GM19328 (cell line): ENCODE measurements at regions not wholly inside any gene's neighbourhood (a gene's known extent, or its start where the extent isn't known, plus 50 kb on each side); places are given as distances from the start of the nearest gene placed in this dataset.

ENCODE experiments used
- ATAC-seq: cut with Tn5 transposase; IDR thresholded peaks from one replicate; pipeline ENCODE4 v1.9.1; 2021; ENCODE audit warnings: mild to moderate bottlenecking, moderate library complexity; ENCODE audit not compliant: unreplicated experiment

- no peak for ATAC-seq
These were observed 279.1 kb upstream of the RAG2 start for GRCh38 chr11:36877149-36877548.

DNA sequence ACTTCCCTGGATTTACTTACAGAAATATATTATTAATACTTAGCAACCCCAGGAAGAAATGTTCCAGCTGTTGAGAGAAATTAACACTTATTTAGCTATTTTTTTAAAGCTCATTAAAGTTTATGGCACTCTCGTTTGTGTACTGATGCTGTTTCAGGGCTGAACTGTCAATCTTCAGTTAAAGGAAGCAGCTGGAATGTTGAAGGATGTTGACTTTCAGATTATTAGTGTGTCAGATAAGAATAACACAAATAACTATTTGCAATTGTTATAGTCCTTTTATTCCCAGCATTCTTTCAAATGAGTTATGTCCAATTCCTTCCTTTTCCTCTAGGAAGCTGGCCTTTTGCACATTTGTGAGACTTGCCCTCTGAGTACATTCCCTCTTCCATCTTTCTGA, 278.2 kb upstream of the RAG2 start:
- no peak for ATAC-seq

DNA sequence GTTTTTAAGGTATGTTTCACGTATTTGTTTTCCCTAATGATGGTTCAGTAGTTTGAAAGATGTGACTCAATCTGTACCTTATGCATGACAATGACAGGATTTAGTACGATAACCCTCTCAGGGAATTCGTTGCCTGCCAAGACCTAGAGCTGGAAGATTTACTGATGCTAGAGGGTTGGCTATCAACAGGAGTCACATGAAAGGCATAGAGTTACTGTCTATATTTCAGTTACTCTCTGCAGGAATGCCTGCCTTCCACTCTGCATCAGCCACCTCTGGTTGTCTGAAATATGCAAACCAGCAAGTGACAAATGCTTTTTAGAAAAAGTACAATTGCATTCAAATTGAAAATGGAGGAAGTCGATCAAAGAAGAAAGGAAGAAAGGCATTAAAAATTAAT, 276.3 kb upstream of the RAG2 start:
- no peak for ATAC-seq

DNA sequence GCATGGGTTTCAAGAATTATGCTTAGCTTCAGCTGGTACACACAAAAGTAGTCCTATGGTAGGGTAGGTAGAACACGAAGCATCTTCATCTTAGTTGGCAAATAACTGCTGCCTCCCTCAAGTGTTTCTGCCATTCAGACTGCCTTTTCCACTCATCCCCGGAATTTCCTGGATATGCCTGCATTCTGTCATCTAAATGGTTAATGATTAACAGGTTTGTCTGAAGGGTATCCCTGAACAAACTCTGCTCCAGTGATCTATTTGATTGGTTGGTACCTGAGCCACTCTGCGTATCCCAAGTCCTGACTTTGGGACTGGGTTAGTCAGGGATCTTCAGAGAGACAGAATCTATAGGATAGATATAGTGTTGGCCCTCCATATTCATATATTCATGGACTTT, 272.3 kb upstream of the RAG2 start:
- no peak for ATAC-seq

DNA sequence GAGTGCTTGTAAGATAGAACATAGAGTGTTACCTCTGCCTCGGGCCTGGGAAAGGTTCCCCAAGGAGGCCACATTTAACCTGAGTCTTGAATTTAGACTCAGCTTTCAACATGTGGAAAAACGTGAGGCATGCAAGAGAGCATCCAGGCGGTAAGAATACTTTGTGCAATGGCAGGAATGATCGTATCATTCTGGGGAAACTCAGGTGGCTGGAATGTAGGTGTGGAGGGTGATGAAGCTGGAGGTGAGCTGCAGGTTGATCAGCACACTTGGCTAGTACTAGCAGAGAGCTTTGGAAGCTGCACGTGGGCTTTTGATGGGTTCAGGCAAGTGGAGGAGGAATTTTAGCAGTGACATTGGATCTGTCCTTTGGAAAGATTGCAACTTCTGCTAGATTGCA, 270.3 kb upstream of the RAG2 start:
- ATAC-seq: no peak

- no peak for ATAC-seq
These were observed 267.8 kb upstream of the RAG2 start for GRCh38 chr11:36865846-36866245.

- ATAC-seq: no peak
These were observed 256.8 kb upstream of the RAG2 start for GRCh38 chr11:36854875-36855274.

DNA sequence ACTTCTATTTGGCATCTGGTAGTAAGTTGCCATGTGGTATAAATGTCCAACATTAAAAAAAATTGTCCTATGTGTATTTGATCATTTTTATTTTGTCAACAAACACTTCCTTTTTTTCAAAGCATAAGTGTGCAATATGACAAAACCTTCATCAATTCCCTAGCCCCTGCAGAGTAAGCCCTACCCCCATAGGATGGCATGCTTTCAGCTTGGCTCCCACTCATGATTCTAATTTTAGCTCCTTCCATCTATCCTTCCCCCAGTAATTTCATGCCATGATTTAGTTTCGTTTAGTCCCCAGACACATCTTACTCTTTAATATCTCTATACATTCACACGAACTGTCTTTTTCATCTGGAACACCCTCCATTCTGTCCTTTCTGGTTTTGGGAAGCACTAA, 250.6 kb upstream of the RAG2 start:
- no peak for ATAC-seq

DNA sequence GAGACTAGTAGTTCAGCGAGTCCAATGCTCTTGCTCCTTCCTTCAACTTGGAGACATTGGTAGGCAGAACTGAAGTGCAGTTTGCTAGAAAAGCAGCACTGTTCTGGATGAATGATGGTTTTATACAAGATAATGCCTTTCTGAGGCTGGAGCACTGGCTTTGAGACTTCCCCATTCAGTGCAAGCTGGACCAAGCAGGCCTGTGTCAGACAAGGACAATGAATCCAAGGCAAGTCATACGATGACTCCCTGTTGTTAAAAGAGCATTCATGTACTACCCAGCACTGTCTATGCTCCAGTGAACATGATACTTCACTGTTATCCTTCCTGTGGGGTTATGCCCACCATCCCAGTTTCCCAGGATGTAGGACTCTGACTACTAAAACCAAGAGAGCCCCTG, 242.3 kb upstream of the RAG2 start:
- no peak for ATAC-seq

DNA sequence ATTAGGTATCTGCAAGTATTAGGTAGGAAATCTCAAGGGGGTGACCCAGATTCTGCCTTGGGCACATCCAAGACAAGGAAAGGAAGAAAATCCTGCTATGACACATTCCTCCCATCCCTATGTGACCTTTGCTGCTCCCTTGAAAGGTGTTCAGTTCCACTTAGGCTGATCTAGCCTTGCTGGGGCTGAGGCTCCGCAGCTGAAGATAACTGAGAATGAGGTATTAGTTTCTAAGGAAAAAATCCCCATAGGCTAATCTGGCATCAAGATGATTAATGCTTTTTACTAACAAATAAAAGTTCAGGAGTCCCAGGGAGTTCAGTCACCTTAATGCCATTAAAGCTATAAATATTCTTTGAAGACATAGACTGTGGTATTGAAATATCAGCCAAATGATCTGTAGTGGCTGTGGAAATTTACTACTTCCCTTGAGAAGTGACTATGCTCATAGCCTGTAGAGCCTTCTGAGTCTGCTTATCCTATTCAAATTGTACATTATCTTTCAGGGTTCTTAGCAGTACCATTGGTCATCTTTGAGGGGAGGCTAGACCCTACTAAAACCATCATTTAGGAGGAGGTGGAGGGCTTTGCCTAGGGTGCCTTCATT, 239.9 kb upstream of the RAG2 start:
- no peak for ATAC-seq

DNA sequence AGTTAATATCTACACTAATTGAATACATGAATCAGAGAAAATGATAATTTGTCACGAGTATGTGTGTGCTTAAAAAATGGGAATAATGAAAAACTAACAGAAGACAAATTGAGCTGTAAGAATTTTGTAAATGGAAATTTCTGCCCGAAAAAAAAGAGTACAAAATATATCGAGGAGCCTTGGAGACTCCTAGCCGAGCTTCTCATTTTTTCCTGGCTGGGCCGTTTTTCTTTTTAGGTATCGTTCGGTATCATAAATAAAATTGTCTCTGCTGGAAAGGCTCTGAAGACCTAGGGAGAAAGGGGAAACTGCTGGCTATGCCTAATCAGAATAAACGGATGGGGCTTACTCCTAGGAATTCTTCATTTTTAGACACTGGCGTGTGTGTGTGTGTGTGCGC, 227.2 kb upstream of the RAG2 start:
- no peak for ATAC-seq

DNA sequence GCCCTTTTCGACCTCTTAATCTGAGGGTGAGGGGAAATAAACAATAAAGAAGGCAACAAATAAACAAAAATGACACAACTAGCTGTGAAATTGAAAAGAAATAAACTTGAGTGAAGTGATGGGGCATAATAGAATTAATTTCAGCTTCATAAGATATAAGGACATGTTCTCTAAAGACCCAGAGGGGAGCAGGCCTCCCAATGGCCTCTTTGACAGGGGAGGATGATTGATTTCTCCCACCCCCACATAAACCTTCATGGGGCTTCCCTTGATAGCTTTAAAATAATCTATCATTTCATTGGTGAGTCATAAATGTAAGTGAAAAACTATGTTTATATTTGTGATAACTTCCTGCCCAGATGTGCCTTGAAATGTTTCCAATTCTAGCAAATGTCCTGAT, 226.3 kb upstream of the RAG2 start:
- ATAC-seq: no peak

- no peak for ATAC-seq
These were observed 224.8 kb upstream of the RAG2 start for GRCh38 chr11:36822829-36823228.

- no peak for ATAC-seq
These were observed 220.4 kb upstream of the RAG2 start for GRCh38 chr11:36818410-36818809.

GRCh38 chr11:36817336-36817965, 219.4 kb upstream of the RAG2 start:
- ATAC-seq: no peak

DNA sequence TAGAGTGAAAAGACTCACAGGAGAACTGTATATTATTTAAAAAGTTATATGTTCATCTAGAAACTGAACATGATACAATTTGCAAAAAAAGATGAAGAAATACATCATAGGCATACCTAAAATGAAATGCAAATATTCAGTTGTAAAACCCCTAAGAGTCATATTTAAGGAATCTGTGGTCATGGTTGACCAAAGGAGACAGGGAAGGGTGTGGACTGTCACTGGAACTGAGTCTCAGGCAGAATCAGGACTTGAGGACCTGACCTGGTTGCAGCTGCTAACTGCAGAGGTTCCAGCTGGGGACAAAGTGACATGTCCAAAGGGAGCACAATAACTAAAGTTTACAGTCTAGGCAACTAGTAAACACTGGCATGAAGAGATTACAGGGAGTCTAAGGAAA, 211.3 kb upstream of the RAG2 start:
- no peak for ATAC-seq

DNA sequence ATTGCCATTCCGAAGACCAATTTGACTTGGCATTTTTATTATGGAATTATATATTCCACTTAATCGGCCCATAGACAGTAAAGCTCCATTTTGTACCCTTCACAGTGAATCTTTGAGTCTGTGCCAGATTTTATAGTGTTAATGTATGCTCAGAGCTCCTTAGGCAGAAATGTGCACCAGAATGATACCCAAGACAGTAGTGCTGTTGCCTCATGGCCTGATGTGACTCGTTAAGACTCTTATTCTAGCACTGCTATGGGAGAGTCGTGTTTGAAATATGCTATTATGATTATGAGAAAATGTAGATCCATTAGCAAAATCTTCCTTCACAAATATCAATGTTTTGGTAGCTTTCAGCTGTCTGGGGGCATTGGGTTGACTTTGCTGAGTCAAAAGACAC, 209.8 kb upstream of the RAG2 start:
- no peak for ATAC-seq

- no peak for ATAC-seq
These were observed 205.0 kb upstream of the RAG2 start for GRCh38 chr11:36803084-36803483.

GRCh38 chr11:36792996-36793914, 195.2 kb upstream of the RAG2 start:
- no peak for ATAC-seq

DNA sequence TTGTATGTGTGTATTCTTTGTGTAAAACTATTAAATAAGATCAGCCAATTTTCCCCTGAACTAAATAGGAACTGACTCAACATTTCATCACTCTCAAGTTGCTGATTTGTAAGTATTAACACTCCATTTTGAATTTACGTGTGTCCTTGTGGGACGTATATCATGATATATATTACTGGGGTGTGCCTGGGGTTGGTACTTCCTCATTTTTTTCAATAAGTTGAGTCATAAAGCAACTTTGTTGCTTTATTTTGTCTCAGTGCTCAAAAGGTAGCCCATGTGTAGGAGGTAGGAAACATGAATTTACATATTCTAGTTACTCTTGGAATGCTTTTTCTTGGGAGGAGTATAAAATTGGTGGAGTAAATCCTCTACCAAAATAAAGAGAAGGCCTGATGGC, 193.9 kb upstream of the RAG2 start:
- no peak for ATAC-seq

DNA sequence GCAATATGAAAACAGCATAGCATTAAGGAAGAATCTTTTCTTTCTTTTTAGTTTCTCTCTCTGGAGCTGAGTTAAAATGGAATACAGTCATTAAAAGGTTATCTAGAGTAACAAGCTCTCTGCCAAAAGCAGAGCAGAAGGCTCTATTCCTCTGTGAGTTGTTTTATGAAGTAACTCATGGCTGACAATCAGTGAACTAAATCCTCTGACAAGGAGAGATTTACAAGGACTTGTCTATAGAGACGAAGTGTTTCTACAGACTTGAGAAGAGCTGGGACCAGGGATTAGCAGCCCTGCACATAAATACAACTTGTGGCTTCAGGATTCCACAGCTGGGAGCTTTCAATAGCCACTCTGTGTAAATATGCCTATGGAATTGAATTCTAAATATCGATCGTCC, 192.5 kb upstream of the RAG2 start:
- ATAC-seq: no peak

DNA sequence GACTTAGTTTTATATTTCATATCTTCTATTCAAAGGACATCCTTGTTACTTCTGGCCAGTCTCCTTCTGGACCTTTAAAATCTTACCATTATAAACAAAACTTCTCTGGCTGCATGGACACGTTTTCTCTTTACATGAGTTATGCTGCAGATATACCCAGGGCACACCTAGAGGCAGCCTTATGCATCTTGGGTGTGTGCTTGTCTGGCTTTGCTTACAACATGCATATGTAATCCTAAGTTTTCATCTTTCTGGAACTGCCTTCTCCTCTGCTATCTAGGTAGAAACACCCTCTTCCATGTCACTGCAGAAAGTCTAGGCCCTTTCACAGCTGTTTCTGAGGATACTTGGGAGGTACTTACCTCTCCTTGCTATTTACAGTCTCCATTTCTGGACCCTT, 185.8 kb upstream of the RAG2 start:
- ATAC-seq: no peak
